ENCODE measurements at regions not wholly inside any gene's neighbourhood (a gene's known extent, or its start where the extent isn't known, plus 50 kb on each side); places are given as distances from the start of the nearest gene placed in this dataset.

GRCh38 chr16:86643671-86644070 is 65.3 kb downstream of the FOXL1 start:
- ATAC-seq (no peak), DNase-seq (no peak)
- Histone ChIP-seq H3K9me3 (peaks cover 5% of the 10 kb centered on the region), H3K4me1 (no peaks in the 10 kb centered on the region), H3K4me3 (no peak overlapping the region), H3K36me3 (no peaks in the 10 kb centered on the region), H3K27ac (no peak overlapping the region), H3K27me3 (peaks cover 7% of the 10 kb centered on the region)
- intact Hi-C loops (cut with DNase I), result no loop called here
- TF ChIP-seq, protein P1, sequence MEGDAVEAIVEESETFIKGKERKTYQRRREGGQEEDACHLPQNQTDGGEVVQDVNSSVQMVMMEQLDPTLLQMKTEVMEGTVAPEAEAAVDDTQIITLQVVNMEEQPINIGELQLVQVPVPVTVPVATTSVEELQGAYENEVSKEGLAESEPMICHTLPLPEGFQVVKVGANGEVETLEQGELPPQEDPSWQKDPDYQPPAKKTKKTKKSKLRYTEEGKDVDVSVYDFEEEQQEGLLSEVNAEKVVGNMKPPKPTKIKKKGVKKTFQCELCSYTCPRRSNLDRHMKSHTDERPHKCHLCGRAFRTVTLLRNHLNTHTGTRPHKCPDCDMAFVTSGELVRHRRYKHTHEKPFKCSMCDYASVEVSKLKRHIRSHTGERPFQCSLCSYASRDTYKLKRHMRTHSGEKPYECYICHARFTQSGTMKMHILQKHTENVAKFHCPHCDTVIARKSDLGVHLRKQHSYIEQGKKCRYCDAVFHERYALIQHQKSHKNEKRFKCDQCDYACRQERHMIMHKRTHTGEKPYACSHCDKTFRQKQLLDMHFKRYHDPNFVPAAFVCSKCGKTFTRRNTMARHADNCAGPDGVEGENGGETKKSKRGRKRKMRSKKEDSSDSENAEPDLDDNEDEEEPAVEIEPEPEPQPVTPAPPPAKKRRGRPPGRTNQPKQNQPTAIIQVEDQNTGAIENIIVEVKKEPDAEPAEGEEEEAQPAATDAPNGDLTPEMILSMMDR (IDR thresholded peaks at IDR 0.05), result no peak

GRCh38 chr16:86647561-86647960 is 69.2 kb downstream of the FOXL1 start:
- H3K36me3 ChIP-seq, result no peaks in the 10 kb centered on the region
- DNase-seq (no peak), ATAC-seq (no peak)
- no peak overlapping the region for H3K4me3 ChIP-seq
- H3K9me3 ChIP-seq, result peaks cover 5% of the 10 kb centered on the region
- no peaks in the 10 kb centered on the region for H3K4me1 ChIP-seq
- TF ChIP-seq, protein P1 (IDR thresholded peaks at IDR 0.05), result no peak
- H3K27me3 ChIP-seq, result no peaks in the 10 kb centered on the region
- no peak overlapping the region for H3K27ac ChIP-seq
- intact Hi-C loops (cut with DNase I), result no loop called here

GRCh38 chr16:86649875-86650274 is 71.5 kb downstream of the FOXL1 start:
- ATAC-seq, result no peak

DNA sequence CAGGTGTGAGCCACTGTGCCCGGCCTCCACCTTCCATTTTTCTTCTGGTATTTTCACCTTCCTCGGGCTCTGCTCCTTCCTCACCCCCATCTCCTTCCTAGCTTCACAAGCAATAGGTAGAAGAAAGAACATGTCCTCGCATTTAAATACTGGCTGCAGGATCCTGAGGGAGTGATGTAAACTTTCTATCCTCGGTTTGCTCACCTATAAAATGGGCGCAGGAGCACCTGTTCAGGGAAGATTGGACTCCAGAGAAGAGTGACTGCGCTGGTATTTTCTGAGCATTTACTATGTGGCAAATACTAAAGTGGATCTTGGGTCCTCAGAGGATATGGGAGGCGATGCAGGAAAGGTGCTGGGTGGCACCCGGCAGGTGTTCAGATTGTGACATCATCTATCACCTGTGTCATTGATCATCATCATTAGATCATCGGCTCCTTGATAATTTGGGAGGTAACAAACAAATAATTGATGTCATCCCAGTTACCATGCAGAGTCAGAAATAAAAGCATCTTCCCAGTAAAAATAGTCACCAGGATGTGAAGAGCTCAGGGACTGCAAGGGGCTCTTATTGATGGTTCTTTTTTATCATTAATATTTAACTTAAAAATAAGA is 72.8 kb downstream of the FOXL1 start:
- Histone ChIP-seq H3K36me3 (no peaks in the 10 kb centered on the region), H3K4me1 (no peaks in the 10 kb centered on the region), H3K27ac (no peak overlapping the region), H3K27me3 (no peaks in the 10 kb centered on the region), H3K4me3 (no peak overlapping the region), H3K9me3 (peaks cover 5% of the 10 kb centered on the region)
- intact Hi-C loops (cut with DNase I), result no loop called here
- DNase-seq (no peak), ATAC-seq (no peak)
- TF ChIP-seq, protein P1 (IDR thresholded peaks at IDR 0.05), result no peak

More at GRCh38 chr16:86649875-86650274, 71.5 kb downstream of the FOXL1 start:
- DNase-seq, result no peak
- intact Hi-C loops (cut with DNase I), result no loop called here
- Histone ChIP-seq H3K27ac (no peak overlapping the region), H3K27me3 (no peaks in the 10 kb centered on the region), H3K36me3 (no peaks in the 10 kb centered on the region), H3K4me1 (no peaks in the 10 kb centered on the region), H3K4me3 (no peak overlapping the region), H3K9me3 (peaks cover 5% of the 10 kb centered on the region)
- TF ChIP-seq, protein P1 (IDR thresholded peaks at IDR 0.05), result no peak

GRCh38 chr16:86651823-86652222 is 73.5 kb downstream of the FOXL1 start:
- H3K27ac ChIP-seq, result no peak overlapping the region
- no peak overlapping the region for H3K4me3 ChIP-seq
- peaks cover 5% of the 10 kb centered on the region for H3K9me3 ChIP-seq
- intact Hi-C loops (cut with DNase I), result no loop called here
- TF ChIP-seq, protein P1 (IDR thresholded peaks at IDR 0.05), result no peak
- no peaks in the 10 kb centered on the region for H3K27me3 ChIP-seq
- H3K36me3 ChIP-seq, result no peaks in the 10 kb centered on the region
- DNase-seq (no peak), ATAC-seq (no peak)
- H3K4me1 ChIP-seq, result no peaks in the 10 kb centered on the region

Data from upper lobe of right lung (tissue), 1 donor.